OCI-LY7 (cell line): ENCODE measurements at regions not wholly inside any gene's neighbourhood (a gene's known extent, or its start where the extent isn't known, plus 50 kb on each side); places are given as distances from the start of the nearest gene placed in this dataset.

Experiments
- BruUV-seq: library from RNA; stranded (reverse); fragments of 400-500 nt; replicated peaks from 2 replicates; lab custom pipeline; 2021; lab: Mats Ljungman, UMichigan
- CTCF ChIA-PET: fragments of 300-600 bp; sonication (Branson Sonifier 250); formaldehyde crosslinking; loops from one replicate; lab custom pipeline; 2022; ENCODE audit warnings: antibody characterized with exemption; ENCODE audit not compliant: unreplicated experiment; lab: Charles Lee
- POLR2A ChIA-PET: fragments of 300-600 bp; sonication (Branson Sonifier 250); formaldehyde crosslinking; loops from one replicate; lab custom pipeline; 2022; ENCODE audit warnings: antibody characterized with exemption; lab: Charles Lee
- DNase-seq: peaks from one replicate; pipeline ENCODE4 v3.0.0-alpha.2; 2015; ENCODE audit warnings: low spot score
- H2AFZ ChIP-seq: fragments of 200-600 bp; sonication (generic), shearing (Covaris generic); 2 replicates; pipeline ENCODE4 v1.6.1; 2014; ENCODE audit warnings: mild to moderate bottlenecking, antibody characterized with exemption, low read length, moderate library complexity
- H3K27ac ChIP-seq: fragments of 200-600 bp; sonication (generic); 2 replicates; pipeline ENCODE4 v1.5.1; 2014; ENCODE audit warnings: mixed run types, low read depth, mild to moderate bottlenecking, moderate library complexity, low read length, inconsistent platforms; ENCODE audit not compliant: poor library complexity, severe bottlenecking
- H3K36me3 ChIP-seq: fragments of 200-600 bp; sonication (generic); 2 replicates; pipeline ENCODE4 v1.6.1; 2014; ENCODE audit warnings: mild to moderate bottlenecking, antibody characterized with exemption, low read length, moderate library complexity, mixed read lengths; ENCODE audit not compliant: insufficient read depth
- H3K4me1 ChIP-seq: fragments of 200-600 bp; sonication (generic); 2 replicates; pipeline ENCODE4 v1.5.1; 2014; ENCODE audit warnings: mild to moderate bottlenecking, low read length; ENCODE audit not compliant: insufficient read depth, poor library complexity, severe bottlenecking
- H3K4me2 ChIP-seq: fragments of 200-600 bp; sonication (generic); 2 replicates; pipeline ENCODE4 v1.6.1; 2014; ENCODE audit warnings: mild to moderate bottlenecking, low read length
- H3K4me3 ChIP-seq: fragments of 200-600 bp; sonication (generic); 2 replicates; pipeline ENCODE4 v1.5.1; 2014; ENCODE audit warnings: mild to moderate bottlenecking, low read depth, low read length; ENCODE audit not compliant: poor library complexity, severe bottlenecking
- H3K79me2 ChIP-seq: fragments of 200-600 bp; sonication (generic); 2 replicates; pipeline ENCODE4 v1.6.1; 2016; ENCODE audit warnings: low read depth, mild to moderate bottlenecking, low read length, moderate library complexity, mixed read lengths; ENCODE audit not compliant: insufficient read depth
- H3K9me2 ChIP-seq: fragments of 200-600 bp; sonication (generic); 2 replicates; pipeline ENCODE4 v1.6.1; 2016; ENCODE audit warnings: mild to moderate bottlenecking, low read length, mixed read lengths; ENCODE audit not compliant: insufficient read depth
- H3K9me3 ChIP-seq: fragments of 200-600 bp; sonication (generic); 2 replicates; pipeline ENCODE4 v1.6.1; 2014; ENCODE audit warnings: mild to moderate bottlenecking, mixed run types, low read length, mixed read lengths
- H4K20me1 ChIP-seq: fragments of 200-600 bp; sonication (generic); 2 replicates; pipeline ENCODE4 v1.6.1; 2014; ENCODE audit warnings: mild to moderate bottlenecking, antibody characterized with exemption, low read length, moderate library complexity, mixed read lengths; ENCODE audit not compliant: insufficient read depth
- CTCF ChIP-seq: fragments of 200-600 bp; sonication (generic); conservative IDR thresholded peaks from 2 replicates; pipeline ENCODE4 v1.5.1; 2014; ENCODE audit warnings: mild to moderate bottlenecking, antibody characterized with exemption, low read length, moderate library complexity, mixed read lengths
- EZH2phosphoT487 ChIP-seq: fragments of 200-600 bp; sonication (generic); IDR thresholded peaks from 2 replicates; pipeline ENCODE4 v1.6.1; 2018; ENCODE audit warnings: low read depth, borderline replicate concordance, mild to moderate bottlenecking, mixed run types, antibody characterized with exemption, low read length, moderate library complexity, mixed read lengths
- intact Hi-C: fragments of 100-400 bp; cut with micrococcal nuclease; formaldehyde crosslinking; loops from one replicate; pipeline ENCODE4 v1.10.0; 2022; ENCODE audit not compliant: unreplicated experiment

- Histone ChIP-seq H3K4me3 (no peak overlapping the region), H3K9me2 (no peaks in the 10 kb centered on the region), H3K4me1 (no peaks in the 10 kb centered on the region), H3K9me3 (no peaks in the 10 kb centered on the region), H3K36me3 (no peaks in the 10 kb centered on the region), H4K20me1 (no peaks in the 10 kb centered on the region), H2AFZ (no peak overlapping the region), H3K79me2 (no peaks in the 10 kb centered on the region), H3K4me2 (no peak overlapping the region), H3K27ac (no peak overlapping the region)
- ChIA-PET POLR2A (no interaction called here), CTCF (no interaction called here)
- intact Hi-C loops = no loop called here
- no TSS peak for BruUV-seq
- no peak for TF ChIP-seq CTCF
- TF ChIP-seq EZH2phosphoT487 = no peak
- no peak for DNase-seq
Observed at GRCh38 chr2:67135208-67135607, 261.9 kb upstream of the ETAA1 start.

- Histone ChIP-seq H3K4me3 (no peak overlapping the region), H3K4me1 (no peaks in the 10 kb centered on the region), H3K9me3 (no peaks in the 10 kb centered on the region), H2AFZ (no peak overlapping the region), H3K36me3 (no peaks in the 10 kb centered on the region), H3K27ac (no peak overlapping the region), H3K9me2 (no peaks in the 10 kb centered on the region), H3K4me2 (no peak overlapping the region), H3K79me2 (no peaks in the 10 kb centered on the region), H4K20me1 (no peaks in the 10 kb centered on the region)
- TF ChIP-seq EZH2phosphoT487 (no peak), CTCF (no peak)
- no peak for DNase-seq
- CTCF ChIA-PET = no interaction called here
- BruUV-seq = no TSS peak
- POLR2A ChIA-PET = no interaction called here
- intact Hi-C loops = no loop called here
Observed at GRCh38 chr2:67137699-67138098, 259.4 kb upstream of the ETAA1 start.

DNA sequence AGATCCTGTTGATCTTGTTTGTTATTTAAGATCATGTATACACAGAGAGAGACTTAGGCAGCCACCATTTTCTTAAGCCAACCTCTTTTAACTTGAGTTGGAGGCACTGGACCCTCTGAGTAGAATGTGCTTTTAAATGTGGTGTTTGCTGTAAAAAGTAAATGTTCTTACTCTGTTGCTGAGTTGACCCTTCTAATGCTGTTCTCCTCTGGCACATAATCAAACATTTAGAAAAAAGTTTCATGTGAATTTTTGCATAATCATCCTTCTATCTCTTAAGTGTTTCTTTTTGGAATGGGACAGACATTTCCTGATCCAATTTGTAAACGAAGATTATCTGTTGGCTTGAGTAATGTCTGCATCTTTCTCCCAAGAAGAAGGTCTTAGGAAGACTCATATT is 255.1 kb upstream of the ETAA1 start:
- Histone ChIP-seq H3K4me1 (no peaks in the 10 kb centered on the region), H3K4me2 (no peak overlapping the region), H2AFZ (no peak overlapping the region), H3K79me2 (no peaks in the 10 kb centered on the region), H3K27ac (no peak overlapping the region), H3K9me2 (no peaks in the 10 kb centered on the region), H4K20me1 (no peaks in the 10 kb centered on the region), H3K4me3 (no peak overlapping the region), H3K9me3 (no peaks in the 10 kb centered on the region), H3K36me3 (no peaks in the 10 kb centered on the region)
- TF ChIP-seq EZH2phosphoT487 = no peak
- no peak for TF ChIP-seq CTCF
- intact Hi-C loops = no loop called here
- ChIA-PET POLR2A (no interaction called here), CTCF (no interaction called here)
- no TSS peak for BruUV-seq
- DNase-seq = no peak
